Neuronal stem cell (in vitro differentiated cells): ENCODE measurements at regions not wholly inside any gene's neighbourhood (a gene's known extent, or its start where the extent isn't known, plus 50 kb on each side); places are given as distances from the start of the nearest gene placed in this dataset.
"Not testable (repeated sequence)": the region's sequence is repeated elsewhere in the genome, so short reads cannot be mapped to it uniquely, and the experiment has no call there.

Experiments used
- DNase-seq: peaks from one replicate; pipeline ENCODE4 v3.0.0-alpha.2; 2013; ENCODE audit warnings: low spot score
- H2AFZ ChIP-seq: one replicate; pipeline ENCODE4 v1.6.1; 2013; ENCODE audit warnings: mild to moderate bottlenecking, low read length, inconsistent platforms
- H2AK5ac ChIP-seq: 2 replicates; pipeline ENCODE4 v1.6.1; 2013; ENCODE audit warnings: low read depth, mild to moderate bottlenecking, inconsistent platforms, low read length, moderate library complexity, mixed read lengths
- H2BK120ac ChIP-seq: 2 replicates; pipeline ENCODE4 v1.6.1; 2013; ENCODE audit warnings: low read depth, mild to moderate bottlenecking, inconsistent platforms, low read length, moderate library complexity, mixed read lengths
- H2BK12ac ChIP-seq: one replicate; pipeline ENCODE4 v1.6.1; 2013; ENCODE audit warnings: low read length, inconsistent platforms
- H2BK15ac ChIP-seq: 2 replicates; pipeline ENCODE4 v1.6.1; 2013; ENCODE audit warnings: mild to moderate bottlenecking, low read length, inconsistent platforms, mixed read lengths
- H2BK5ac ChIP-seq: one replicate; pipeline ENCODE4 v1.6.1; 2013; ENCODE audit warnings: inconsistent platforms, mild to moderate bottlenecking, low read length, moderate library complexity
- H3K14ac ChIP-seq: one replicate; pipeline ENCODE4 v1.6.1; 2013; ENCODE audit warnings: low read length, inconsistent platforms
- H3K18ac ChIP-seq: 2 replicates; pipeline ENCODE4 v1.6.1; 2013; ENCODE audit warnings: low read length, inconsistent platforms
- H3K23ac ChIP-seq: 2 replicates; pipeline ENCODE4 v1.6.1; 2013; ENCODE audit warnings: low read depth, mild to moderate bottlenecking, mixed read lengths, low read length, inconsistent platforms; ENCODE audit not compliant: poor library complexity
- H3K27ac ChIP-seq: replicated peaks from 3 replicates; pipeline ENCODE4 v1.5.1; 2013; ENCODE audit warnings: low read length, inconsistent platforms
- H3K27me3 ChIP-seq, 3 experiments: 2 replicates each; pipeline ENCODE4 v1.6.1; 2013; ENCODE audit warnings: low read length in 3 of 3, mild to moderate bottlenecking in 2 of 3, inconsistent platforms in 1 of 3, low read depth in 1 of 3, mixed read lengths in 1 of 3, moderate library complexity in 1 of 3; ENCODE audit not compliant: control insufficient read depth in 3 of 3, insufficient read depth in 3 of 3
- H3K36me3 ChIP-seq, 2 donors: replicated peaks in 1 of 2; 2 replicates each; pipeline ENCODE4 v1.6.1; 2013; ENCODE audit warnings: low read length in 2 of 2; ENCODE audit not compliant: control insufficient read depth in 2 of 2, insufficient read depth in 2 of 2
- H3K4ac ChIP-seq: 2 replicates; pipeline ENCODE4 v1.6.1; 2013; ENCODE audit warnings: inconsistent platforms, mild to moderate bottlenecking, low read length, moderate library complexity
- H3K4me1 ChIP-seq, 2 donors: 1 replicate in 1 of 2; 2 replicates in 1 of 2; pipeline ENCODE4 v1.6.1; 2013; ENCODE audit warnings: low read length in 2 of 2, low read depth in 1 of 2; ENCODE audit not compliant: control insufficient read depth in 2 of 2, insufficient read depth in 1 of 2
- H3K4me2 ChIP-seq: one replicate; pipeline ENCODE4 v1.6.1; 2013; ENCODE audit warnings: mild to moderate bottlenecking, low read length, inconsistent platforms; ENCODE audit not compliant: insufficient read depth, poor library complexity, severe bottlenecking
- H3K4me3 ChIP-seq, 2 donors: 2 replicates each; pipeline ENCODE4 v1.5.1; 2013; ENCODE audit warnings: low read length in 2 of 2, mild to moderate bottlenecking in 2 of 2, inconsistent platforms in 1 of 2, moderate library complexity in 1 of 2
- H3K79me1 ChIP-seq: one replicate; pipeline ENCODE4 v1.6.1; 2013; ENCODE audit warnings: low read depth, mild to moderate bottlenecking, inconsistent platforms, low read length, moderate library complexity
- H3K9ac ChIP-seq: one replicate; pipeline ENCODE4 v1.6.1; 2013; ENCODE audit warnings: mild to moderate bottlenecking, low read depth, low read length, inconsistent platforms; ENCODE audit not compliant: poor library complexity
- H3K9me3 ChIP-seq, 2 donors: replicated peaks in 1 of 2; 2 replicates each; pipeline versions ENCODE3 to v1.6.1; 2013; ENCODE audit warnings: low read length in 2 of 2, mild to moderate bottlenecking in 2 of 2, inconsistent platforms in 1 of 2, low read depth in 1 of 2, mixed read lengths in 1 of 2, moderate library complexity in 1 of 2; ENCODE audit not compliant: control insufficient read depth in 2 of 2, insufficient read depth in 1 of 2
- H4K8ac ChIP-seq: one replicate; pipeline ENCODE4 v1.6.1; 2013; ENCODE audit warnings: low read depth, mild to moderate bottlenecking, inconsistent platforms, low read length, moderate library complexity
- H4K91ac ChIP-seq: one replicate; pipeline ENCODE4 v1.6.1; 2013; ENCODE audit warnings: low read length, low read depth, mild to moderate bottlenecking, inconsistent platforms; ENCODE audit not compliant: poor library complexity
- WGBS, 2 donors: extraction: QIAGEN DNeasy Blood & Tissue Kit; methylation state at CpG; one replicate each; pipeline ENCODE4 v1.1.7; 2013; ENCODE audit warnings: missing lambda C conversion rate in 2 of 2, mixed read lengths in 1 of 2; ENCODE audit not compliant: insufficient read length in 2 of 2, insufficient replicate concordance in 1 of 2; ENCODE audit errors: extremely low coverage in 2 of 2; 5-methylcytosine and 5-hydroxymethylcytosine counted together

DNA sequence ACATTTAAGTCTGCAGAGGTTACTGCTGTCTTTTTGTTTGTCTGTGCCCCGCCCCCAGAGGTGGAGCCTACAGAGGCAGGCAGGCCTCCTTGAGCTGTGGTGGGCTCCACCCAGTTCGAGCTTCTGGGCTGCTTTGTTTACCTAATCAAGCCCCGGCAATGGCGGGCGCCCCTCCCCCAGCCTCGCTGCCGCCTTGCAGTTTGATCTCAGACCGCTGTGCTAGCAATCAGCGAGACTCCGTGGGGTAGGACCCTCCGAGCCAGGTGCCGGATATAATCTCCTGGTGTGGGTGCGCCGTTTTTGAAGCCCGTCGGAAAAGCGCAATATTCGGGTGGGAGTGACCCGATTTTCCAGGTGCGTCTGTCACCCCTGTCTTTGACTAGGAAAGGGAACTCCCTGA is 102.4 kb upstream of the GMNC start:
- H3K4me3 ChIP-seq, result peak overlapping the region in 1 of 2 donors; percentile 71
- not testable (repeated sequence) for H3K18ac ChIP-seq, H3K79me1 ChIP-seq, H2BK12ac ChIP-seq, H2BK5ac ChIP-seq, H3K4ac ChIP-seq, H2AK5ac ChIP-seq, H3K4me2 ChIP-seq, H3K9ac ChIP-seq, H3K4me1 ChIP-seq, H3K9me3 ChIP-seq, H2BK120ac ChIP-seq, H4K91ac ChIP-seq, H3K14ac ChIP-seq, H2AFZ ChIP-seq, DNase-seq, H2BK15ac ChIP-seq, H4K8ac ChIP-seq, H3K27me3 ChIP-seq, H3K36me3 ChIP-seq, H3K27ac ChIP-seq, H3K23ac ChIP-seq
- WGBS, 2 donors, result no CpG with 5 or more reads among the region's 20 CpGs

- Histone ChIP-seq H3K27ac (no peak overlapping the region), H3K36me3 (no peaks in the 10 kb centered on the region), H2BK15ac (no peak overlapping the region), H2BK120ac (no peak overlapping the region), H3K9ac (no peak overlapping the region), H2AK5ac (no peak overlapping the region), H3K4ac (no peak overlapping the region), H3K23ac (no peak overlapping the region), H4K8ac (no peak overlapping the region), H4K91ac (no peak overlapping the region), H3K27me3 (no peaks in the 10 kb centered on the region), H2BK5ac (no peak overlapping the region), H3K9me3 (no peaks in the 10 kb centered on the region), H3K79me1 (no peaks in the 10 kb centered on the region), H3K4me1 (peaks cover 0 to 3% of the 10 kb centered on the region in 2 donors), H3K4me3 (no peak overlapping the region), H2AFZ (no peak overlapping the region), H3K18ac (no peak overlapping the region), H3K14ac (no peak overlapping the region), H2BK12ac (no peak overlapping the region), H3K4me2 (no peak overlapping the region)
- DNase-seq, result no peak
- no CpG with 5 or more reads among the region's 1 CpG for WGBS, 2 donors
Measured at GRCh38 chr3:190959077-190959476, 96.6 kb upstream of the GMNC start.

- Histone ChIP-seq H3K9me3 (no peaks in the 10 kb centered on the region), H3K18ac (no peak overlapping the region), H3K4ac (no peak overlapping the region), H3K4me1 (peaks cover 0 to 4% of the 10 kb centered on the region in 2 donors), H2BK15ac (no peak overlapping the region), H3K27me3 (no peaks in the 10 kb centered on the region), H3K36me3 (no peaks in the 10 kb centered on the region), H3K79me1 (no peaks in the 10 kb centered on the region), H2AFZ (no peak overlapping the region), H3K4me3 (no peak overlapping the region), H3K23ac (no peak overlapping the region), H3K27ac (no peak overlapping the region), H3K9ac (no peak overlapping the region), H3K14ac (no peak overlapping the region), H2BK5ac (no peak overlapping the region), H2BK12ac (no peak overlapping the region), H4K8ac (no peak overlapping the region), H4K91ac (no peak overlapping the region), H3K4me2 (peak overlapping the region; percentile 40), H2BK120ac (no peak overlapping the region), H2AK5ac (no peak overlapping the region)
- peak; percentile 1 for DNase-seq
- no CpG with 5 or more reads among the region's 5 CpGs for WGBS, 2 donors
Measured at GRCh38 chr3:190941694-190942260, 79.3 kb upstream of the GMNC start.

DNA sequence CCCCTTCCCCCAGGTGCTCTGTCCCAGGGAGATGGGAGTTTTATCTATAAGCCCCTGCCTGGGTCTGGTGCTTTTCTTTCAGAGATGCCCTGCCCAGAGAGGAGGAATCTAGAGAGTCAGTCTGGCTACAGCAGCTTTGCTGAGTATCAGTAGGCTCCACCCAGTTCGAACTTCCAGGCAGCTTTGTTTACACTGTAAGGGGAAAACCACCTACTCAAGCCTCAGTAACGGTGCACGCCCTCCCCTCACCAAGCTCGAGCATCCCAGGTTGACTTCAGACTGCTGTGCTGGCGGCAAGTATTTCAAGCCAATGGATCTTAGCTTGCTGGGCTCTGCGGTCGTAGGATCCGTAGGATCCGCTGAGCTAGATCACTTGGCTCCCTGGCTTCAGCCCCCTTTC is 72.1 kb upstream of the GMNC start:
- H3K4me3 ChIP-seq, H3K79me1 ChIP-seq, H3K18ac ChIP-seq, H3K4me1 ChIP-seq, H3K23ac ChIP-seq, H4K91ac ChIP-seq, H3K14ac ChIP-seq, DNase-seq, H2AFZ ChIP-seq, H2AK5ac ChIP-seq, H3K36me3 ChIP-seq, H3K9me3 ChIP-seq, H2BK5ac ChIP-seq, H3K4me2 ChIP-seq, H3K4ac ChIP-seq, H2BK15ac ChIP-seq, H2BK12ac ChIP-seq, H2BK120ac ChIP-seq, H3K27me3 ChIP-seq, H3K27ac ChIP-seq, H4K8ac ChIP-seq, H3K9ac ChIP-seq: not testable (repeated sequence)
- no CpG with 5 or more reads among the region's 9 CpGs for WGBS, 2 donors
